GM21529 (cell line): ENCODE measurements at regions not wholly inside any gene's neighbourhood (a gene's known extent, or its start where the extent isn't known, plus 50 kb on each side); places are given as distances from the start of the nearest gene placed in this dataset.
"Not testable (repeated sequence)": the region's sequence is repeated elsewhere in the genome, so short reads cannot be mapped to it uniquely, and the experiment has no call there.

Experiments used
- ATAC-seq: cut with Tn5 transposase; IDR thresholded peaks from one replicate; pipeline ENCODE4 v1.9.1; 2021; ENCODE audit not compliant: unreplicated experiment

DNA sequence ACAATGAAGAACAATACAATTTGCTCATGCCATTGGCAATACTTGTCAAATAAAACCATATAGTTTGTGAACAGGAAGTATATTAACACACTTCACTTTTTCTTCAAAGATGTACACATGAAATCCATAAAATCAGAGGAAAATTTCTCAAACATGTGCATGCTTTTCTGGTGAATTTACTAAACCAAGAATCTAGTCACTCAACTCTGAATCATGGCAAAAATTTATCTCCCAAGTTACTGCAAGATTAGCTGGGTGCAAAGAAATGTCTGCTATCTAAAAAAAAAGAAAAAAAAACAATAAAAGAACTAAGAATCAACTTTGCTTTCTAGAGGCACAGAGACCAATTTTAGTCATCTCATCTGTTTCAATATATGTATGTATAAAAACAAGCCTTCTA, 419.2 kb downstream of the NR4A2 start:
- no peak for ATAC-seq

DNA sequence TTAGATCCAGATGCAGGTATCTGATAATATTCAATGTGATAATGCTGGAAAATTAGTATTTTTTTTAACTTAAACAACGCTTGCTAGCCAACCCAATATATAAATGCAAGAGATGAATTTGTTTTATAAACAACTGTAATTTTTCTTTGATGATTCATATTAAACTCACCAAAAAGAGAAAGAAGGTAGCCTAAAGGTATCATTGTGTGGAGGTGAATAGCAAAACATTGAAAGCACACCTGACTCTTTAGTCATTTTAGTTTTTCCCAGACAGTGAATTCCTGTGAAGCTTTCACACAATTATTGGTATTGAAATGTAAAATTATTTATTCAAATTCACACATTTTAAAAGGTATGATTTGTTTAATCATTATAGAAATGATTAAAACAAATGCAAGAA, 424.0 kb downstream of the NR4A2 start:
- no peak for ATAC-seq

DNA sequence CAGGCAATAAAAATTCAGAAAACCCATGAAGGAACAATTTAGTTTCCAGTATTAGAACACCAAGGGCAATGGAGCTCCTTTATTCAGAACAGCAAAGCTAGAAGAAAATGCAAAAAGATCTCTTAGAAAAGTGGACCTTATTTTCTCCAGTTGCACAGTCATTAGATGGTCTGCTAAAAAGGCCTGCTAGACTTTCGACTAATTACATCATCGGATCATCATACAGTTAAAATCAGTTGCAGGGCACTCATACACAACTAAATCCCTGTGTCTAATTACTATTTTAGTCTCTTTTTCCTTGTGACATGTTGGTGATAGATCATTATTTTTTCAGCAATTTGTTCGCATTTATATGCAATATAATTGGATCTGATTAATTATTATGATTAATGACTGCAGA, 425.3 kb downstream of the NR4A2 start:
- no peak for ATAC-seq

DNA sequence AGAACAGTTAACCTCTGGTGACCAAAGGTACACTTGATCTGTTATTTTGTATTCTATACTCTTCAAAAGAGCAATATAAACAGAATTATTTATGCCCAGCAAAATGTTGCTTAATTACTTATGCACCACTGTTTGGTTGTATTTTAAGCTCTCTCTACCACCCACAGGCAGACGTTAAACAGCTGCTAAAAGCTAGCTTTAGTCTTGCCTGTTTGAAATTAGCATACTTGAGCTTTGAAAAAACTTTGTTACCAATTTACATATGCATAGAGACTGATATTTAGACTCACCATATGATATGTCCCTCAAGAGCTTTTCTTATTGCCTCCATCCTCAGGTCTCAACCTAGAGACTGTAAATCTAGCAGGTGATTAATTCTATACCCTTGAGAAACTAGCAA, 426.9 kb downstream of the NR4A2 start:
- ATAC-seq = no peak

DNA sequence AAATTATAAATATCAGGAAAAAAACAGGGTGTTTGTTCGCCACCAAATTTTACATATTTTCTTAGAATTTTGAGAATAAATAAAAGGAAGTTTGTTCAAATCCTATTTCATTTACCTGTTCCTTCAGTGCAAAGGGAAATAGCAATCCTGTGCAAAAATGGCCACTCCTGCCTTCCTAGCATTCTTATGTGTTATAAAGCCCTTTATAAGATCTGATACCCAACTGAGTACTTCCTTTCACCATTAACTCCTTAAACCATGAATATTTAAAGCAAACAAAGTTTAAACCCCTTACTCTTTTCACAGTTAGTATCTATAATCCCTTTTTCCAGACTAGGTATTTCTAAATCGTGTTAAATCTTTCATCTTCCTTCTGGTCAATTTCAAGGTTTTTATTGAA, 427.8 kb downstream of the NR4A2 start:
- ATAC-seq = no peak

DNA sequence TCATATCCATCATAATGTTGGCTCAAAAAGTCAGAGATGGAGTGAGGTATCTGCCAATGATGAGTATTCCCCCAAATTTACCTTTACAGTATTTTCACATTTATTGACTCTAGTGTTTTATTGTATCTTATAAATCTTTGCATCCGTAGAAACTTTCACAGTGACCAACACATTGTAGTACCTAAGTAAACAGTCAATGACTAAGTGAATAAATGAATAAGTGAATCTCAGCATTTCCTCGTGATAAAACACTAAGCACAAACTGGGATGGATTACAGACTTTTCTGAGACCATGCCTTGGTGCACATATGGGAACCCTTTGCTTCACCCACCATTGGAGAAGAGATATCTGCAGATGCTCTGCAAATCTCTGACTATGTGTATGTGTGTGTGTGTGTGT, 429.9 kb downstream of the NR4A2 start:
- no peak for ATAC-seq

DNA sequence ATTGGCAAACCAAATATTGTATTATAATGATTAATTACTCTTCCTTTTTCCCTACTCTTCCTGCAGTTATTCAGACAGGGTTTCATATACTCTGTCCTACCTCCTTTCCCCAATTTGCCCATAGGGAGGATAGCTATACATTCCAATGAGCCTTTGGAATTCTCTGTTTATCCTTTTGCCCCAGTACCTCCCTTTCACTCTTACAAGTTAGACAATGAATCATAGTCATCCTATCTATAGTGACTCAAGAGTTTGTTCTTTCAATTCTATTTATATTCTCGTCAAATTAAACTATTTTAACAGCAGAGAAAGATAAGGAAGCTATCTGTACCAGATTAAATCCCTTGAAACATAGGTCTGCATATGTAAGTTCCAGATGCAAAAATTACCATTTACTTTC, 437.5 kb downstream of the NR4A2 start:
- no peak for ATAC-seq

DNA sequence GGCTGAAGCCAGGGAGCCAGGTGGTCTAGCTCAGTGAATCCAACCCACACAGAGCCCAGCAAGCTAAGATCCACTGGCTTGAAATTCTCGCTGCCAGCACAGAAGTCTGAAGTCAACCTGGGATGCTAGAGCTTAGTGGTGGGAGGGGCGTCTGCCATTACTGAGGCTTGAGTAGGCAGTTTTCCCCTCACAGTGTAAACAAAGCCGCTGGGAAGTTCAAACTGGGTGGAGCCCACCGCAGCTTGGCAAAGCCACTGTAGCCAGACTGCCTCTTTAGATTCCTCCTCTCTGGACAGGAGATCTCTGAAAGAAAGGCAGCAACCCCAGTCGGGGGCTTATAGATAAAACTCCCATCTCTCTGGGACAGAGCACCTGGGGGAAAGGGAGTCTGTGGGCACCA, 452.1 kb downstream of the NR4A2 start:
- ATAC-seq = not testable (repeated sequence)

DNA sequence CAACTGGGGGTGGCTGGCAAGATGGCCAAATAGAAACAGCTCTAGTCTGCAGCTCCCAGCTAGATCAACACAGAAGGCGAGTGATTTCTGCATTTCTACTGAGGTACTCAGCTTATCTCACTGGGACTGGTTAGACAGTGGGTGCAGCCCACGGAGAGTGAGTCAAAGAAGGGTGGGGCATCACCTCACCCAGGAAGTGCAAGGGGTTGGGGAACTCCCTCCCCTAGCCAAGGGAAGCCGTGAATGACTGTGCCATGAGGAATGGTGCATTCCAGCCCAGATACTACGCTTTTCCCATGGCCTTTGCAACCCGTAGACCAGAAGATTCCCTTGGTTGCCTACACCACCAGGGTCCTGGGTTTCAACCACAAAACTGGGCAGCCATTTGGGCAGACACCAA, 452.6 kb downstream of the NR4A2 start:
- ATAC-seq = not testable (repeated sequence)

DNA sequence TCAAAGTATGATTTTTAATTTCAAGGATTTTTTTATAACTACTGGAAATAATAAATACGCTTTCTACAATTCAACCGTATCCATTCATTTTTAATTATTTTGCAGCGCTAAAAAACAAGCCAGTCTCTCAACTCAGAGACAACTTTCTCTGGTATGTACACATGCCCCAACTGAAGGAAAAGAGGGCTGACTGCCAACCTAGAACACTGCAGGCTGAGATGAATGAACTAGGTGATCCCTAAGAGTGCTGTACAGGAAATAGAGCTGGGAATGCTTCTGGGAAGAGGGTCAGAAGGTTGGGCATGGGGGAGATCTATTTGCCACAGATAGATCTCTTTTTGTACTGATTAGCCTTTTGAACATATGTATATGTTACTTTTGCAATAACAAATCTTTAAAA, 460.1 kb downstream of the NR4A2 start:
- ATAC-seq = no peak

DNA sequence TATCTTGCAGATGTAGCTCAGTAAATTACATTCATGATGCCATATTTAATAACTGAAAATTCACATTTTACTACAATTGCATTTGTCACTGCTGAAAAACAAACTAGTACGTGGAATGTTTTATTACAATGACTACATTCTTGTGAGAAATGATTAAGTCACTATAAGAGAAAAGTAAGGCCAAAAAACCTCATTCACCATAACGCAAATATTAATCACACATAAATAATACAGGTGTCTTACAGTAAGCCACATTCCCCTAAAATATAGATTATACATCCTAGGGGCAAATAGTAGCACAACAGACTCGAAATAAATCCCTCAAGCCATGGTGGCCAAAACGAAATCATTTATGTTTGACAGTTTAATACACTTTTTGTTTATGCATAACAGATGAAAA, 460.6 kb downstream of the NR4A2 start:
- no peak for ATAC-seq

DNA sequence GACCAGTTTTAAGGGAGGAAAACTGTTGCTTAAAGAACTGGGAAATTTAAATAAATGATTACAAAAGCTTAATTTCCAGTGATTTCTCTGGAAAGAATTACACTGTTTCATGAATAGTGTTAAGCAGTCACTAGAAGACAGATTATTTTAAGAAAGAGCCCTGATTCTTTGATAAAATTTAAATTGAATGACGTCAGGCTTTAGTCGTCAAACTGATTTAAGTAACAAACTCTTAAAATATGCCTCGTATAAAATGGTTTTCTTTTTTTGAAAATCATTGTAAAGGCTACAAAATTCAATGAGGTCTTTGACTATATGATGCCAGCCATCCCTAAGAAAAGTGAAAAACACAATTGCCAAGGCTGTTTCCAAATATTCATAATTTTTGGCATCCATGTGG, 465.0 kb downstream of the NR4A2 start:
- no peak for ATAC-seq

DNA sequence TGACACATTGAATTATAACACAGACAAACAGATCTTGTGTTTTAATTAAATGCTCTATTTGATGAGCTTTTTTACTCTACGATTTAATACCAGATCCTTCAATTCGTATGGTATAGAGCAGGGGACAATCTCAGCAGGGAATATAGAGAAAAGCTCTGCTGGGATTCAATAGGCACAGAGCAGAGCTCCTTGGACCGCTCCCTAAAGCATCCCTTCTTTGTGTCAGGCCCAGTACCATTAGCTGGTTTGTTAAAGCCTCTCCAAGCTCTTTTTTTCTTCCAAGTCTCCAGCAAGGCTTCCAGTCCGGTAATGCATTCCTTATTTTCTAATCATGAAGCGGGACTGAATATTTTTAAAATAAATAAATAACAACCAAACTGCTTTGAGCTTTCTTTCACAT, 466.0 kb downstream of the NR4A2 start:
- ATAC-seq = no peak

DNA sequence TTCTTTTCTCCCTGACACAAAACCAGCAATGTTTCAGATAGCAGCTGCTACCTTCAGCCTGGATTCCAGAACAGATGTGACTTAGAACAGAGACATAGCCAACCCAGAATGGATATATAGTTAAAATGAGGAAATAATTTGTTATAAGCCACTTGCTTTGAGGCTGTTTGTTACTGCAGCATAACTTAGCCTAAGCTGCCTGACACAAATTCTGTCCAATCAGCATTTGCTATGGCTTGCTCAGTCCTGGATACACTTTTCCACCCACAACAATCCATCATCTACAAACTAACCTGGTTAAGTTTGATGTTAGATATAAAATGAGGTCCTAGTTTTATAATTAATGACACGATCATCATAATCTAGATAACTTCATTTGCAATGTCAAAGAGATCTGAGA, 480.4 kb downstream of the NR4A2 start:
- ATAC-seq = no peak

DNA sequence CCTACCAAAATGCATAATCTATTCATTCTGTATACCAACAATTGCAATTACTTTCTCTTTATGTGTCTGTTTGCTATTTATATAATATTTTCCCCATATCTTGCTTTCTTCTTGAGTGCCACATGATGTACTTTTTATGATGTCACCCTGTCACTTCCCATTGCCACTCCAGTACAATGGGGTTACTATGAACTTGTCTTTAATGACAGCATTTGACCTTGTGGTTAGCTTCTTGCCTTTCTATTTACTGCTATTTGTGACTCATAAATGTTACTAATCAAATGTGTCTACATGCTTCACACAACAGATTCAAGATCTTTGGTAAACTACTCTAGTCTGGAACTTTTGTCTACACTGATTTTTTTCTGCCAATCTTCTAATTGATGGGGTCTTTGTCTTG, 486.3 kb downstream of the NR4A2 start:
- ATAC-seq = no peak

DNA sequence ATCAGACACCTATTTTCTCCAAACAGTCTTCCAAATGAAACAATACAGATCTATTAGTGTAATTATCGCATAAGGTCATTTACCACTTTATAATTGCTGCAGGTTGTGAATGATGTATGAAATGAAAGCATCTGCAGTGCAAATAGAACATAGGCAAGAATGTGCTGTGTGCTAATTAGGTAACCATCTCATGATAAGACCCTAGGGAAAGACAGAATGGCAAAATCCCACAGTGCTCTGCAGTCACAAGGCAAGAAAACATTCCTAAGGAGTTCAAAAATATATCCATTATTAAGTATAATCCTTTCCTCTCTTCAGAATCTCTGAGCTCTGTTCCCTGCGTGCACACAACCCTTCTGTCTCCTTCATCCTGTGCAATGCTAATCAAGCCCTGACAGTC, 488.1 kb downstream of the NR4A2 start:
- no peak for ATAC-seq

DNA sequence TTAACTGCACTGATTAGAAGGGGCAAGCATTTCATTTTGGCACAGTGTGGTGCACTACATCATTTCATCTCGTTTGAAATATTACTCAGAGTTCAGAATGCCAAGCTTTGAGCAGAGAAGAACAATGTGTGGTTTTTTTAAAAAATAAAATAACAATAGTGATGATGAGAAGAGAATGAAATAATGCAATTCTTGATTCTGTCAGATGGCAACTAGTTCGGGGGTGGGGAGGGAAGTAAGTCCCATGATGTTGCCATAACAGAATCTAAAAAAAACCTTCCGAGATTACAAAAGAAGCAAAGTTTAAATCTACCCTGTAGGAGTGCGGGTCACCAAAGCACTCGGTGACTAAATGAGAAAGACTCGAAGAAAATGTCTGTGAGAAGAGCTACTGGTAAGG, 490.4 kb downstream of the NR4A2 start:
- ATAC-seq = no peak

DNA sequence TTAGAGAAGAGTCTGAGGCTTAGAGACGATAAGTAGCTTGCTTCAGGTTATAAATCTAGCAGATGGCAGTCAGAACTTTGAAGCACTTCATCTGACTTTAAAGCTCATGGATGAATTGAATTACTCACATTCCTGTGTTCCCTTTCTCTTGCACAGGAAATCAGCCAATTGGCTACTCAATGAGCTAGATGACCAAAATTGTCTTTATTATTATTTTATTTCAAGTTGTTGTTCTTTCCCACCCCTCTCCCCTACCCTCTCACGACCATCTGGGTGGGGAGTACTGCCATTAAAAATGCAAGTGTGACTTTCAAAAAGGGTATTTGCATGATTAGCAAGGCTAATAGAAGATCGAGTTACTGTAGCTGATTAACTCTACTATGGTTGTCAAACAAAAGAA, 491.1 kb downstream of the NR4A2 start:
- ATAC-seq = no peak

DNA sequence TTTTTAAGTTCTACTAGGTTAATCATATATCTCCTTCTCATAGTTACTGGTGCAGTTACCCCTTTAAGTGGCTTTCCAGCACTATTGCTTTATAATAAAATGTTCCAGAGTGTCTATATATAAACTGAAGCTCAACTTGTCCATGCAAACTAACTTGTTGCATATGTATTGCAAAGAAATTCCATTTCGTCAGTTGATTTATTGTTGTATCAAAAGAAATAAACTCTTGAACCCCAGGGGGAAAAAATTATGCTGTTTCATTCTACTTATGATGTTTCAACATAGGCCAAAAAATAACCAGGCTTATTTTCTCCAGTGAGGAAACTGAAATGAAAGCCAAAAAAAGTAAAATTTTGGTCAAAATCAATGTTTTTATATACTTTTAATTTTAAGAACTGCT, 491.9 kb downstream of the NR4A2 start:
- ATAC-seq = no peak

DNA sequence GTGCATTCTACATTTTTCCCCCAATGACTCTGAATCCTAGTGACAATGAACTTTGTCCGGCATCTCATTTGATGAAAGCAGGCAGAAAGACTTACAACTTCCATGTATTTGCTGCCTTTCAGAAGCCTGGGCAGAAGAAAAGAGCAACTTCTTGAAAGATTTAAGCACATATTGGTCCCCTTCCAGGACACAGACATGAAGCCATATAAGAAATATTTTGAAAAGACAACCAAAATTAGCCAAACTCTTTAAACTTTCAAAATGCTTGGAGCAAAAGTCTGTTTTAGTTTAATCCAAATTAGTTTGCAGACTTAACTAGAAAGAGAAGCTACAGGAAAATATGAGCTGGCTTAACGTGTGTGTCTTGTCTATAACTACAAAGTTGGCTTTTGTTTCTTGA, 492.5 kb downstream of the NR4A2 start:
- ATAC-seq = no peak

DNA sequence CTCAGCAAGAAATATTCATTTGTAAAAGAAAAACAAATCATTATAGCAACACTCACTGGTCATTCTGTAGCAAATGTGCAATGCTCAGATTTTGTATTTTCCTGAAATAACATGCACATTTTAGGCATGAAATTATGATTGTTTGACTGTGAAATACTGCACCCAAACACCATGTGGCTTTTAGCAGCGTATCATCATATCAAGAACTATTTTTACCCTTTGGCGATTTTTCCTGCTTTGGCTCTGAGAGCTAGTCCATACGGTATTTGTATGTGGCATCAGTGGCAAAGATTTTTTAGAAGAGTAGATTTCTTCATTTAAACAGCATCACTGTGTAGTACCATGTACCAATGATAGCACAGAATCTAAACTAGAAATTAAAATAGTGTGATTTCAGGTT, 493.1 kb downstream of the NR4A2 start:
- ATAC-seq = no peak

DNA sequence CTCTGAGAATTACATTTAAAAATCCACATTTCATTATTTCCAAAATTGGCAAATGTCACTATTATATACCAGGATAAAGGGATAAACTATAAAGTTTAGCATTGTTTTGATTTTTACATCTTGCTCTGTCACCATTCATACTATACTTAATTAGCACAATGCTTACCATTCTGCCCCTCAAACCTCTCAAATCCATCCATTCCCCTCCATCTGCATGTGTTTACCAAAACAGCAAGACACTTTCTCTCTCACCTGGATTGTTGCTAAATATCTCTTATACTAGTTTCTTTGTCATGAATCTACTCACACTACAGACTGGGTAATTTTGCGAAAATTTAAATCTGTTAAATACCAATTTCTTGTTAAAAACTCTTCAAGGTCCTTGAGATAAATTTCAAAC, 496.1 kb downstream of the NR4A2 start:
- ATAC-seq = no peak

DNA sequence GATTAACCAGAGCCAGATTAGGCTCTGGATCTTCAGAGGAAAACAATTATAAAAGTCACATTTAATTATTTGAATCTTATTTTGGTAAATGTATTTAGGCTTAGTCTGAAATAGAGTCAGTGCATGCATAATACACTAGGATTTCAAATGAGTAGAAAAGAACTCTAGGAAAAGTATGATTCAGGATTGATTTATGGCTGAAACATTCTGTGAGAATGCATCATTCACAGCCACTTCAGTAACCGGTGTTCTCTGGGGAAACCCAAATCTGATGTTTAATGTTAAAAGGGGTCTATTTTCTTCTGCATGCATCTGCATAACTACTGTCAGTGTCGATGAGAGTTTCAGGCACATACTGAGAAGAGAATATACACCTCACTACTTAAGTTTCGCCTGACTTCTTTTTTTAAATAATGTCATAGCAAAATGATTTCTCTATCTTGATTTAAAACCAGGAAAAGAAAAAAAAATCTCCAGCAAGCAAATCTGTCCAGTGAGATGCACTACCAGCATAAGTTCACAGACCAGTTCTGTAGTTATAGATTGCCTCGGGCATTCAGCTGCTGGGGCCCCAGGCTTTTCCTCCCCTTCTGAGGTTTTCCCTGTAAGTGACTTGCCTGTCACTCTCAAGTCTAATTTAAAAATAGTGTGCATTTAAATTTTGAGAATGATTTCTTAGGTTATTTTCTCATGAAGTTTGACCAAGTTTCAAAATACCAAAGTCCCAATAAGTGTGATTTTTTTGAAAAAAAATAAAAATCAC, 501.5 kb downstream of the NR4A2 start:
- ATAC-seq = no peak
